ENCODE measurements at regions not wholly inside any gene's neighbourhood (a gene's known extent, or its start where the extent isn't known, plus 50 kb on each side); places are given as distances from the start of the nearest gene placed in this dataset.

- no peak overlapping the region for H3K9ac ChIP-seq (ENCODE audit: low read length)
- no peaks in the 10 kb centered on the region for H3K36me3 ChIP-seq (ENCODE audit: control insufficient read depth, insufficient read depth, low read length)
- no peak overlapping the region for H3K4me3 ChIP-seq (ENCODE audit: low read length)
- no peak overlapping the region for H3K27ac ChIP-seq (ENCODE audit: low read depth, low read length)
- H3K4me1 ChIP-seq (ENCODE audit: control insufficient read depth, insufficient read depth, low read length) = no peaks in the 10 kb centered on the region
- H3K27me3 ChIP-seq (ENCODE audit: control insufficient read depth, insufficient read depth, low read length) = no peaks in the 10 kb centered on the region
Measured at GRCh38 chr22:48642550-48642949, 1185.1 kb downstream of the BRD1 start.

DNA sequence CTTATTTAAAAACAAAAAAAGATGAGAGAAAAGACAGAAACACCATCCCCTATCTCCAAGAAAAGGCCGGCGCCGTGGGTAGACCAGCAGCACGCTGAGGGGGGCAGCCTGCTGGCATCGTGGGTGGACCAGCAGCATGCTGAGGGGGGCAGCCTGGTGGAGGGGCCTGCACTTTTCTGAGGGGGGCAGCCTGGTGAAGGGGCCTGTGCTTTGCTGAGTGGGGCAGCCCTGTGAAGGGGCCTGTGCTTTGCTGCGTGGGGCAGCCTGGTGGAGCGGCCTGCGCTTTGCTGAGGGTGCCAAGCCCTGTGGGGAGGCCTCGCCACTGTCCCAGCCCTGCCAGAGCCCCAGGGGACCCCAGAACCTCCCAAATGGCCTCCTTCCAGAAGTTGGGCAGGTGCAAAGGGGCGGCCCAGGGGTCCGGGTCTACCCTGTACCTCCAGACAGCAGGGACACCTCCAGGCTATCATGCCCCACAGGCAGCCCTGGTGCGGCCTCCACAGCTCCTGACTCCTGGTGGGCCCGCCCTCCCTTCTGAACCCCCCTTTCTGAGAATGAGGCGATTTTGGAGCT, 1185.7 kb downstream of the BRD1 start:
- no peak overlapping the region for H3K27ac ChIP-seq (ENCODE audit: low read depth, low read length)
- H3K4me1 ChIP-seq (ENCODE audit: control insufficient read depth, insufficient read depth, low read length) = no peaks in the 10 kb centered on the region
- no peak overlapping the region for H3K4me3 ChIP-seq (ENCODE audit: low read length)
- H3K36me3 ChIP-seq (ENCODE audit: control insufficient read depth, insufficient read depth, low read length) = no peaks in the 10 kb centered on the region
- H3K27me3 ChIP-seq (ENCODE audit: control insufficient read depth, insufficient read depth, low read length) = no peaks in the 10 kb centered on the region
- no peak overlapping the region for H3K9ac ChIP-seq (ENCODE audit: low read length)

DNA sequence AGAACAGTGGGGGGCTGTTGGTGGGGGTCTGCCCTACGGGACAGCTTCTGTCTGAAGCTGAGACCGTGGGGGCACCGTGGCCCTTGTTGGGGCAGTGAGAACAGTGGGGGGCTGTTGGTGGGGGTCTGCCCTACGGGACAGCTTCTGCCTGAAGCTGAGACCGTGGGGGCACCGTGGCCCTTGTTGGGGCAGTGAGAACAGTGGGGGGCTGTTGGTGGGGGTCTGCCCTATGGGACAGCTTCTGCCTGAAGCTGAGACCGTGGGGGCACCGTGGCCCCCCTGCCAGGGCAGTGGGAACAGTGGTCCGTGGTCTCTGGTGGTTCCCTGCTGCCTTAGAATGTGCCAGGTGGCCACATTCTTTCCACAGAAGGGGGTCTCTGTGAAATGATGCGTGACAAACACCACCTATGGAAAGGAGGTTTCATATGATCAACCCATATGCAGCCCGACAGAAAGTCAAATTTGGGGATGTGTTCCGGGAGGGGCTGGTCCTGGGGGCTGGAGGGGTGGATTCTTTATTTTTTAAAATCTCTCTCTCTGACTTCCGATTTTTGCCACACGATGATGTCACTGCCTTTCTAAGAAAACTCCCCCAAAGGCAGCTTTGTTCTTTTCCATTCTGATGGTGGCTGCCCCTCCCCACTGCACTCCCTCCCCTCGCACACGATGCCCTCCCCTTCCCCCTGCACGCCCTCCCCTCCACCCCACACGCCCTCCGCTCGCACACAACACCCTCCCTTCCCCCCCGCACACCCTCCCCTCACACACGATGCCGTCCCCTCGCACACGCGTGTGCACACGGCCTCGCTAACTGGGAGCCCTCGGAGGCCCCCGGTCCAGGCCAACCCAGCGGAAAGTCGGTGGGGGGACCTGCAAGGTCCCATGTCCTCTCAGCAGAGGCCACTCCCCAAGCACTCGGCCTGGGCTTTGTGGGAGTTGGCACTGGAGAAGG, 1186.5 kb downstream of the BRD1 start:
- Histone ChIP-seq H3K4me1 (ENCODE audit: control insufficient read depth, insufficient read depth, low read length) (no peaks in the 10 kb centered on the region), H3K9ac (ENCODE audit: low read length) (no peak overlapping the region), H3K27me3 (ENCODE audit: control insufficient read depth, insufficient read depth, low read length) (no peaks in the 10 kb centered on the region), H3K36me3 (ENCODE audit: control insufficient read depth, insufficient read depth, low read length) (no peaks in the 10 kb centered on the region), H3K4me3 (ENCODE audit: low read length) (no peak overlapping the region), H3K27ac (ENCODE audit: low read depth, low read length) (no peak overlapping the region)

GRCh38 chr22:48639896-48640748, 1187.6 kb downstream of the BRD1 start:
- H3K27me3 ChIP-seq (ENCODE audit: control insufficient read depth, insufficient read depth, low read length) = no peaks in the 10 kb centered on the region
- no peak overlapping the region for H3K27ac ChIP-seq (ENCODE audit: low read depth, low read length)
- H3K36me3 ChIP-seq (ENCODE audit: control insufficient read depth, insufficient read depth, low read length) = no peaks in the 10 kb centered on the region
- H3K4me3 ChIP-seq (ENCODE audit: low read length) = no peak overlapping the region
- H3K9ac ChIP-seq (ENCODE audit: low read length) = no peak overlapping the region
- no peaks in the 10 kb centered on the region for H3K4me1 ChIP-seq (ENCODE audit: control insufficient read depth, insufficient read depth, low read length)

DNA sequence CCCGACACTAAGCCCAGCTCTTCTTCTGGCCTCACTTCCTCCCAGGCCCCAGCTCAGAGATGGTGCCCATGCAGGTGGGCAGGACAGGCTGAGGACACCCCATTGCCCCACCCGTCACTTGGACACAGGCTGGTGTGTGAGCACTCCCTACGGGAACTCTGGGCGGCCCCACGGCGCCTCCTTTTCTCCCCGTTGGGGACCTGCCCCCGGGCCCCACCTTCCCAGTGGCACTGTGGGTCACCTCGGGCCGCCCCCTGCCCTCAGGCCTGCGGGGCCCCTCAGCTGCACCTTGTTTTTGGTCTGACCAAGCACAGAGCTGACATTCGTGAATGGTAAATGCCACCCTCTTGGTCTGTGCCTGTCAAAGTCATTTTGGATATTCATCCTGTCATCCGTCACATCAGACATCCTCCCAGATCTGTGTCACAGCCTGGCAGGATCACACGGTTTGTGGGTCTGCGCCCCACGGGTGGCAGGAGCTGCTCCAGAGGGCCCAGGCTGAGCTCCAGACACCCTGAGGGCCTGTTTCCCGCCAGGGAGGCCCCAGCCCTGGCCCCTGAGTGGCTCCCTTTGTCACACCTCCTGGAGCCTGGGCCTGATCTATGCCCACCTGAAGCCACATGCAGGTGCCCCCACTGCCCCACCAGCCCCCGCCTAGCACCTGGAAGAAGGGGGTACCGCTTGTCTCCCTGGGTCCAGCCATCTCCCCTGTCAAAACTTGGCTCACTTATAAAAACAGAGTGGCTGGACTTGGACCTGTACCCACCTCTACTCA, 1188.5 kb downstream of the BRD1 start:
- no peak overlapping the region for H3K4me3 ChIP-seq (ENCODE audit: low read length)
- H3K36me3 ChIP-seq (ENCODE audit: control insufficient read depth, insufficient read depth, low read length) = no peaks in the 10 kb centered on the region
- H3K27me3 ChIP-seq (ENCODE audit: control insufficient read depth, insufficient read depth, low read length) = no peaks in the 10 kb centered on the region
- no peaks in the 10 kb centered on the region for H3K4me1 ChIP-seq (ENCODE audit: control insufficient read depth, insufficient read depth, low read length)
- H3K27ac ChIP-seq (ENCODE audit: low read depth, low read length) = no peak overlapping the region
- no peak overlapping the region for H3K9ac ChIP-seq (ENCODE audit: low read length)

GRCh38 chr22:48637231-48637630, 1190.4 kb downstream of the BRD1 start:
- H3K4me1 ChIP-seq (ENCODE audit: control insufficient read depth, insufficient read depth, low read length) = no peaks in the 10 kb centered on the region
- H3K27ac ChIP-seq (ENCODE audit: low read depth, low read length) = no peak overlapping the region
- no peaks in the 10 kb centered on the region for H3K27me3 ChIP-seq (ENCODE audit: control insufficient read depth, insufficient read depth, low read length)
- H3K36me3 ChIP-seq (ENCODE audit: control insufficient read depth, insufficient read depth, low read length) = no peaks in the 10 kb centered on the region
- H3K9ac ChIP-seq (ENCODE audit: low read length) = no peak overlapping the region
- no peak overlapping the region for H3K4me3 ChIP-seq (ENCODE audit: low read length)

DNA sequence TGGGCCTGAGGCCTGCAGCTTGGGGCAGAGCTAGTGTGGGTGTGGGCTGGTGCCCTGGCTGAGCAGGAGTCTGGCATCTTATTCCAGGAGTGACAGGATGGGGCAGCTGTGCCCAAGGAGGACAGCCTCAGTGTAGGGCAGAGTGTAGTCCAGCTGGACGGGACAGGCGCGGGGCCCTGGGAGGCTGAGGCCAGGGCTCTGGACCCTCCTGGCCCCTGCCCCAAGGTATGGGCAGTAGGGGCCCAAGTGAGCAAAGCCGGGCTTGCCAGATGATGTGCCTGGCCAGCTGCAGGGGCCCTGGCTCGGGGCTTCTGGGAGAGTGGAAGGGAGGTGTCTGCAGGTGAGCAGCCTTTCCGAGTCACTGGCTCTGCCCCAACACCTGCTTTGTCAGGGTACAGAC, 1190.9 kb downstream of the BRD1 start:
- H3K9ac ChIP-seq (ENCODE audit: low read length) = no peak overlapping the region
- H3K27me3 ChIP-seq (ENCODE audit: control insufficient read depth, insufficient read depth, low read length) = no peaks in the 10 kb centered on the region
- no peak overlapping the region for H3K27ac ChIP-seq (ENCODE audit: low read depth, low read length)
- no peaks in the 10 kb centered on the region for H3K36me3 ChIP-seq (ENCODE audit: control insufficient read depth, insufficient read depth, low read length)
- no peak overlapping the region for H3K4me3 ChIP-seq (ENCODE audit: low read length)
- H3K4me1 ChIP-seq (ENCODE audit: control insufficient read depth, insufficient read depth, low read length) = no peaks in the 10 kb centered on the region

- H3K4me3 ChIP-seq (ENCODE audit: low read length) = no peak overlapping the region
- no peaks in the 10 kb centered on the region for H3K27me3 ChIP-seq (ENCODE audit: control insufficient read depth, insufficient read depth, low read length)
- no peaks in the 10 kb centered on the region for H3K4me1 ChIP-seq (ENCODE audit: control insufficient read depth, insufficient read depth, low read length)
- no peak overlapping the region for H3K27ac ChIP-seq (ENCODE audit: low read depth, low read length)
- H3K36me3 ChIP-seq (ENCODE audit: control insufficient read depth, insufficient read depth, low read length) = no peaks in the 10 kb centered on the region
- H3K9ac ChIP-seq (ENCODE audit: low read length) = no peak overlapping the region
Measured at GRCh38 chr22:48635816-48636215, 1191.9 kb downstream of the BRD1 start.

GRCh38 chr22:48635031-48635430, 1192.6 kb downstream of the BRD1 start:
- Histone ChIP-seq H3K4me1 (ENCODE audit: control insufficient read depth, insufficient read depth, low read length) (no peaks in the 10 kb centered on the region), H3K27me3 (ENCODE audit: control insufficient read depth, insufficient read depth, low read length) (no peaks in the 10 kb centered on the region), H3K9ac (ENCODE audit: low read length) (no peak overlapping the region), H3K36me3 (ENCODE audit: control insufficient read depth, insufficient read depth, low read length) (no peaks in the 10 kb centered on the region), H3K27ac (ENCODE audit: low read depth, low read length) (no peak overlapping the region), H3K4me3 (ENCODE audit: low read length) (no peak overlapping the region)

- no peak overlapping the region for H3K4me3 ChIP-seq (ENCODE audit: low read length)
- H3K36me3 ChIP-seq (ENCODE audit: control insufficient read depth, insufficient read depth, low read length) = no peaks in the 10 kb centered on the region
- H3K27me3 ChIP-seq (ENCODE audit: control insufficient read depth, insufficient read depth, low read length) = no peaks in the 10 kb centered on the region
- H3K4me1 ChIP-seq (ENCODE audit: control insufficient read depth, insufficient read depth, low read length) = no peaks in the 10 kb centered on the region
- H3K9ac ChIP-seq (ENCODE audit: low read length) = no peak overlapping the region
- no peak overlapping the region for H3K27ac ChIP-seq (ENCODE audit: low read depth, low read length)
Measured at GRCh38 chr22:48633996-48634836, 1193.5 kb downstream of the BRD1 start.

GRCh38 chr22:48632646-48633246, 1194.9 kb downstream of the BRD1 start:
- Histone ChIP-seq H3K36me3 (ENCODE audit: control insufficient read depth, insufficient read depth, low read length) (no peaks in the 10 kb centered on the region), H3K27me3 (ENCODE audit: control insufficient read depth, insufficient read depth, low read length) (no peaks in the 10 kb centered on the region), H3K27ac (ENCODE audit: low read depth, low read length) (no peak overlapping the region), H3K4me3 (ENCODE audit: low read length) (no peak overlapping the region), H3K4me1 (ENCODE audit: control insufficient read depth, insufficient read depth, low read length) (no peaks in the 10 kb centered on the region), H3K9ac (ENCODE audit: low read length) (no peak overlapping the region)
